Spleen (tissue), 11 donors: ENCODE measurements at regions not wholly inside any gene's neighbourhood (a gene's known extent, or its start where the extent isn't known, plus 50 kb on each side); places are given as distances from the start of the nearest gene placed in this dataset.

Source experiments
- DNase-seq: peaks from one replicate; pipeline ENCODE4 v3.0.0-alpha.2; 2020
- H3K27ac ChIP-seq, 8 donors: fragments of 200-600 bp; sonication (generic) in 7 of 8; 1 replicate in 4 of 8; 2 replicates in 4 of 8; pipeline versions ENCODE4 v1.5.0 to v1.8.0; 2016 to 2021; ENCODE audit warnings: inconsistent platforms in 4 of 8, mild to moderate bottlenecking in 4 of 8, moderate library complexity in 1 of 8
- H3K27me3 ChIP-seq, 7 donors: fragments of 200-600 bp; sonication (generic) in 6 of 7; replicated peaks in 1 of 7; 1 replicate in 4 of 7; 2 replicates in 3 of 7; pipeline versions ENCODE4 v1.5.0 to v1.8.0; 2016 to 2021; ENCODE audit warnings: inconsistent platforms in 3 of 7, mild to moderate bottlenecking in 1 of 7
- H3K36me3 ChIP-seq, 6 donors: fragments of 200-600 bp; sonication (generic) in 5 of 6; 1 replicate in 4 of 6; 2 replicates in 2 of 6; pipeline versions ENCODE4 v1.5.0 to v1.8.0; 2016 to 2021; ENCODE audit warnings: inconsistent platforms in 2 of 6
- H3K4me1 ChIP-seq, 6 donors: fragments of 200-600 bp; sonication (generic) in 5 of 6; 1 replicate in 3 of 6; 2 replicates in 3 of 6; pipeline versions ENCODE4 v1.5.0 to v1.8.0; 2016 to 2021; ENCODE audit warnings: inconsistent platforms in 3 of 6
- H3K4me3 ChIP-seq, 8 donors: fragments of 200-600 bp; sonication (generic) in 7 of 8; 1 replicate in 4 of 8; 2 replicates in 4 of 8; pipeline versions ENCODE4 v1.5.0 to v1.8.0; 2016 to 2021; ENCODE audit warnings: inconsistent platforms in 4 of 8, mild to moderate bottlenecking in 4 of 8, moderate library complexity in 2 of 8
- H3K9me3 ChIP-seq, 8 donors: fragments of 200-600 bp; sonication (generic) in 7 of 8; 1 replicate in 4 of 8; 2 replicates in 4 of 8; pipeline versions ENCODE4 v1.5.0 to v1.8.0; 2016 to 2021; ENCODE audit warnings: inconsistent platforms in 4 of 8
- CTCF ChIP-seq, 11 experiments: fragments of 200-600 bp in 7 of 11; fragments of 450-650 bp in 4 of 11; sonication (generic) in 4 of 11; IDR thresholded peaks in 8 of 11; conservative IDR thresholded peaks in 3 of 11; 1 replicate in 7 of 11; 2 replicates in 4 of 11; pipeline versions ENCODE4 v1.4.0 to v1.8.0; 2016 to 2021; ENCODE audit warnings: antibody characterized with exemption in 11 of 11, inconsistent platforms in 4 of 11, mild to moderate bottlenecking in 1 of 11
- POLR2A ChIP-seq, 3 donors: fragments of 450-650 bp; IDR thresholded peaks; one replicate each; pipeline ENCODE4 v1.5.1; 2017; ENCODE audit warnings: antibody characterized with exemption in 3 of 3, mild to moderate bottlenecking in 1 of 3
- POLR2AphosphoS5 ChIP-seq, 3 donors: sonication (generic); formaldehyde crosslinking; IDR thresholded peaks; one replicate each; pipeline ENCODE4 v1.5.1; 2017; ENCODE audit warnings: antibody characterized with exemption in 3 of 3
- WGBS, 5 donors: extraction: QIAGEN DNeasy Blood & Tissue Kit in 3 of 5; methylation state at CpG; one replicate each; pipeline versions ENCODE4 v1.1.5 to v1.1.7; 2013 to 2018; 5-methylcytosine and 5-hydroxymethylcytosine counted together
- intact Hi-C: fragments of 100-400 bp; cut with DNase I; formaldehyde crosslinking; loops from one replicate; pipeline ENCODE4 v1.15.0; 2023; ENCODE audit warnings: low total_unique reads
- donor health status: healthy with polysubstance abuse.
- donor health status: DM: no; HTN: no; CAD: no; lungs with moderate emphysema.
- donor health status: DM: no; HTN: no; CAD: no.
- donor health status: Bipolar disorder and iron deficiency.
- donor health status: healthy.
- donor health status: DM: no; HTN: no; CAD: no.
- donor health status: DM: yes; HTN: yes; CAD: no.

GRCh38 chr18:10119991-10120390 lies 206.2 kb downstream of the VAPA start:
- H3K4me3 ChIP-seq, result no peak overlapping the region
- intact Hi-C loops, result no loop called here

GRCh38 chr18:10120622-10121021 lies 206.8 kb downstream of the VAPA start:
- intact Hi-C loops, result no loop called here
- TF ChIP-seq POLR2AphosphoS5 (IDR thresholded peaks at IDR 0.05) (no peak), CTCF (IDR thresholded peaks at IDR 0.05 in 8 of 11, conservative IDR thresholded peaks at IDR 0.05 in 3 of 11) (no peak), POLR2A (IDR thresholded peaks at IDR 0.05) (no peak)
- no peak overlapping the region for H3K27ac ChIP-seq
- no peak overlapping the region for H3K4me3 ChIP-seq
- H3K9me3 ChIP-seq, result peaks cover 0 to 13% (median 8%) of the 10 kb centered on the region in 8 donors
- H3K27me3 ChIP-seq, result no peaks in the 10 kb centered on the region
- DNase-seq, result no peak
- H3K4me1 ChIP-seq, result peaks cover 0 to 12% (median 0%) of the 10 kb centered on the region in 6 donors
- H3K36me3 ChIP-seq, result no peaks in the 10 kb centered on the region
- WGBS, 5 donors, result 73 to 94% (median 86%) methylated on average over 3 of the region's 3 CpGs

More at GRCh38 chr18:10119991-10120390, 206.2 kb downstream of the VAPA start:
- Histone ChIP-seq H3K36me3 (no peaks in the 10 kb centered on the region), H3K4me1 (peaks cover 0 to 12% (median 0%) of the 10 kb centered on the region in 6 donors), H3K27ac (no peak overlapping the region), H3K27me3 (no peaks in the 10 kb centered on the region), H3K9me3 (peaks cover 0 to 13% (median 8%) of the 10 kb centered on the region in 8 donors)
- TF ChIP-seq POLR2A (IDR thresholded peaks at IDR 0.05) (no peak), POLR2AphosphoS5 (IDR thresholded peaks at IDR 0.05) (no peak), CTCF (IDR thresholded peaks at IDR 0.05 in 8 of 11, conservative IDR thresholded peaks at IDR 0.05 in 3 of 11) (no peak)
- WGBS, 5 donors, result 86 to 98% (median 89%) methylated on average over 1 of the region's 1 CpG
- no peak for DNase-seq

- Histone ChIP-seq H3K4me1 (peaks cover 0 to 12% (median 0%) of the 10 kb centered on the region in 6 donors), H3K27ac (no peak overlapping the region), H3K27me3 (no peaks in the 10 kb centered on the region), H3K36me3 (no peaks in the 10 kb centered on the region), H3K4me3 (no peak overlapping the region), H3K9me3 (peaks cover 0 to 13% (median 8%) of the 10 kb centered on the region in 8 donors)
- no peak for TF ChIP-seq POLR2AphosphoS5 (IDR thresholded peaks at IDR 0.05)
- TF ChIP-seq POLR2A (IDR thresholded peaks at IDR 0.05), result no peak
- no peak for TF ChIP-seq CTCF (IDR thresholded peaks at IDR 0.05 in 8 of 11, conservative IDR thresholded peaks at IDR 0.05 in 3 of 11)
- 76 to 100% (median 90%) methylated on average over 1 of the region's 1 CpG for WGBS, 5 donors
- intact Hi-C loops, result no loop called here
- no peak for DNase-seq
These were observed 207.2 kb downstream of the VAPA start for GRCh38 chr18:10121028-10121427.

GRCh38 chr18:10121786-10122515 lies 208.1 kb downstream of the VAPA start:
- H3K4me3 ChIP-seq, result no peak overlapping the region
- H3K27me3 ChIP-seq, result no peaks in the 10 kb centered on the region
- H3K9me3 ChIP-seq, result peaks cover 0 to 13% (median 8%) of the 10 kb centered on the region in 8 donors
- H3K4me1 ChIP-seq, result peaks cover 0 to 12% (median 0%) of the 10 kb centered on the region in 6 donors
- no peak for DNase-seq
- H3K27ac ChIP-seq, result no peak overlapping the region
- TF ChIP-seq POLR2AphosphoS5 (IDR thresholded peaks at IDR 0.05), result no peak
- no peak for TF ChIP-seq POLR2A (IDR thresholded peaks at IDR 0.05)
- TF ChIP-seq CTCF (IDR thresholded peaks at IDR 0.05 in 8 of 11, conservative IDR thresholded peaks at IDR 0.05 in 3 of 11), result no peak
- intact Hi-C loops, result no loop called here
- no peaks in the 10 kb centered on the region for H3K36me3 ChIP-seq
- WGBS, 5 donors, result 78 to 86% (median 81%) methylated on average over 11 of the region's 11 CpGs
